ENCODE measurements at regions not wholly inside any gene's neighbourhood (a gene's known extent, or its start where the extent isn't known, plus 50 kb on each side); places are given as distances from the start of the nearest gene placed in this dataset.
A peak's percentile ranks its signal among the peaks of the same experiment; 100 is the strongest.

GRCh38 chr13:106143930-106144709 is 391.3 kb downstream of the EFNB2 start:
- CTCF ChIA-PET: interaction anchor here (0.6 to 0.7 kb wide), 3 partner anchors 17 to 335 kb away, joined by 3 read pairs; no protein-coding TSS in a partner anchor
- POLR2A ChIA-PET: no interaction called here

DNA sequence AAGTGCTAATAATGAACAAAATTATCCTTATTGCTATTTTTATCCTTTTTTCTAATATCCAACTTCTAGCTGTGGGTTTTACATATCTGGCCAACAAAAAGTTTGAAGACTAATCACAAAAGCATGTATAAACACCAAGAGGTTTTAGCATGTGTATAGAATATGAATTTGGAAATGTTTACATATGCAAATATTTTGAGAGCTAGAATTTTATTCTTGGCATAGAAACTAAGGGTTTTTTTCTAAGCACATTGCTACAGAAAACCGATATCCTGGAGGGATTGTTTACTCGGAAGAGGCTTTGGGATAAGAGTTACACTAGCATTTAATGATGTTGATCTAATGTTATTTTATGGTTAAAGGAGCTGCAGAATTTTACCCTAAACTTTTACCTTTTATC is 392.1 kb downstream of the EFNB2 start:
- ChIA-PET CTCF (no interaction called here), POLR2A (no interaction called here)
- H3K27ac ChIP-seq (ENCODE audit: extremely low read depth, low read depth, low read length): no peak overlapping the region
- H3K9me3 ChIP-seq (ENCODE audit: control insufficient read depth, insufficient read depth, low read depth, low read length): no peaks in the 10 kb centered on the region
- H3K36me3 ChIP-seq (ENCODE audit: control insufficient read depth in 2 of 2, insufficient read depth in 1 of 2, low read length in 2 of 2): no peaks in the 10 kb centered on the region
- no peaks in the 10 kb centered on the region for H3K4me1 ChIP-seq (ENCODE audit: control insufficient read depth, insufficient read depth, low read length)
- H3K4me3 ChIP-seq (ENCODE audit: low read depth, low read length): no peak overlapping the region
- TF ChIP-seq ZNF266 (tag by site-specific recombination; IDR thresholded peaks at IDR 0.05; ENCODE audit: low read depth) (no peak), ZNF621 (tag by site-specific recombination; IDR thresholded peaks at IDR 0.05) (no peak), ZSCAN5A (tag by site-specific recombination; IDR thresholded peaks at IDR 0.05) (no peak), GLI4 (tag by site-specific recombination; IDR thresholded peaks at IDR 0.05) (no peak), ZNF623 (tag by site-specific recombination; IDR thresholded peaks at IDR 0.05) (no peak), ZNF2 (tag by site-specific recombination; IDR thresholded peaks at IDR 0.05) (no peak), ZNF544 (tag by site-specific recombination; IDR thresholded peaks at IDR 0.05) (no peak)

More at GRCh38 chr13:106143930-106144709, 391.3 kb downstream of the EFNB2 start:
- H3K27ac ChIP-seq (ENCODE audit: extremely low read depth, low read depth, low read length): no peak overlapping the region
- H3K4me3 ChIP-seq (ENCODE audit: low read depth, low read length): no peak overlapping the region
- no peaks in the 10 kb centered on the region for H3K9me3 ChIP-seq (ENCODE audit: control insufficient read depth, insufficient read depth, low read depth, low read length)
- H3K4me1 ChIP-seq (ENCODE audit: control insufficient read depth, insufficient read depth, low read length): no peaks in the 10 kb centered on the region
- H3K36me3 ChIP-seq (ENCODE audit: control insufficient read depth in 2 of 2, insufficient read depth in 1 of 2, low read length in 2 of 2): no peaks in the 10 kb centered on the region
- peak; percentile 25; the same call in 1 of the 2 replicates for TF ChIP-seq FEZF1 (tag by site-specific recombination; IDR thresholded peaks at IDR 0.05)
- no peak for TF ChIP-seq GFI1B (tag by site-specific recombination; IDR thresholded peaks at IDR 0.05)

DNA sequence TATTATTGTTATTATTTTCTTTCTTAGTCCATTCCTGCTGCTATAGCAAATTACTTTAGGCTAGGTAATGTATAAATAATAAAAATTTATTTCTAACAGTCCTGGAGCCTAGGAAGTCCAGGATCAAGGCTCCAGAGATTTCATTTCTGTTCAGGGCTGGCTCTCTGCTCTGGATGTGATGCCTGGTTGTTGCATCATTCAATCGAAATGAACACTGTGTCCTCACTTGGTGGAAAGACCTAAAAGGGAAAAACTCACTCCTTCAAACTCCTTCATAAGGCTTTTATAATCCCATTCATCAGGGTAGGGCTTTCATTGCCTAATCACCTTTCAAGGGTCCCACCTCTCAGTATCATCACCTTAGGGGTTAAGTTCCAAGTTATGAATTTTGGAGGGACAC is 395.0 kb downstream of the EFNB2 start:
- H3K27ac ChIP-seq (ENCODE audit: extremely low read depth, low read depth, low read length): no peak overlapping the region
- no peaks in the 10 kb centered on the region for H3K9me3 ChIP-seq (ENCODE audit: control insufficient read depth, insufficient read depth, low read depth, low read length)
- H3K4me1 ChIP-seq (ENCODE audit: control insufficient read depth, insufficient read depth, low read length): no peaks in the 10 kb centered on the region
- POLR2A ChIA-PET: no interaction called here
- CTCF ChIA-PET: no interaction called here
- no peaks in the 10 kb centered on the region for H3K36me3 ChIP-seq (ENCODE audit: control insufficient read depth in 2 of 2, insufficient read depth in 1 of 2, low read length in 2 of 2)
- H3K4me3 ChIP-seq (ENCODE audit: low read depth, low read length): no peak overlapping the region
- TF ChIP-seq ZNF146 (tag by site-specific recombination; IDR thresholded peaks at IDR 0.05) (no peak), SETDB1 (IDR thresholded peaks at IDR 0.05; ENCODE audit: insufficient read length, low read length) (no peak), ZFP37 (tag by site-specific recombination; IDR thresholded peaks at IDR 0.05) (no peak), ZNF624 (tag by site-specific recombination; IDR thresholded peaks at IDR 0.05) (no peak), ZNF391 (tag by site-specific recombination; IDR thresholded peaks at IDR 0.05; ENCODE audit: borderline replicate concordance, low read depth) (no peak), ZNF664 (tag by site-specific recombination; IDR thresholded peaks at IDR 0.05) (no peak), ZNF23 (tag by site-specific recombination; IDR thresholded peaks at IDR 0.05; ENCODE audit: borderline replicate concordance) (no peak), ZNF549 (tag by site-specific recombination; IDR thresholded peaks at IDR 0.05) (no peak), ZNF513 (tag by site-specific recombination; IDR thresholded peaks at IDR 0.05) (no peak), RBAK (tag by site-specific recombination; IDR thresholded peaks at IDR 0.05) (no peak), ZNF561 (tag by site-specific recombination; IDR thresholded peaks at IDR 0.05; ENCODE audit: borderline replicate concordance) (no peak), ZNF585B (tag by site-specific recombination; IDR thresholded peaks at IDR 0.05) (no peak), ZNF514 (tag by site-specific recombination; IDR thresholded peaks at IDR 0.05) (no peak), SP7 (tag by site-specific recombination; IDR thresholded peaks at IDR 0.05) (no peak), ZIC2 (tag by site-specific recombination; IDR thresholded peaks at IDR 0.05) (no peak)
- TF ChIP-seq, protein P1, sequence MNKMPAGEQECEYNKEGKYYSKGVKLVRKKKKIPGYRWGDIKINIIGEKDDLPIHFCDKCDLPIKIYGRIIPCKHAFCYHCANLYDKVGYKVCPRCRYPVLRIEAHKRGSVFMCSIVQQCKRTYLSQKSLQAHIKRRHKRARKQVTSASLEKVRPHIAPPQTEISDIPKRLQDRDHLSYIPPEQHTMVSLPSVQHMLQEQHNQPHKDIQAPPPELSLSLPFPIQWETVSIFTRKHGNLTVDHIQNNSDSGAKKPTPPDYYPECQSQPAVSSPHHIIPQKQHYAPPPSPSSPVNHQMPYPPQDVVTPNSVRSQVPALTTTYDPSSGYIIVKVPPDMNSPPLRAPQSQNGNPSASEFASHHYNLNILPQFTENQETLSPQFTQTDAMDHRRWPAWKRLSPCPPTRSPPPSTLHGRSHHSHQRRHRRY (tag by site-specific recombination; IDR thresholded peaks at IDR 0.05): no peak
- TF ChIP-seq, protein P2, sequence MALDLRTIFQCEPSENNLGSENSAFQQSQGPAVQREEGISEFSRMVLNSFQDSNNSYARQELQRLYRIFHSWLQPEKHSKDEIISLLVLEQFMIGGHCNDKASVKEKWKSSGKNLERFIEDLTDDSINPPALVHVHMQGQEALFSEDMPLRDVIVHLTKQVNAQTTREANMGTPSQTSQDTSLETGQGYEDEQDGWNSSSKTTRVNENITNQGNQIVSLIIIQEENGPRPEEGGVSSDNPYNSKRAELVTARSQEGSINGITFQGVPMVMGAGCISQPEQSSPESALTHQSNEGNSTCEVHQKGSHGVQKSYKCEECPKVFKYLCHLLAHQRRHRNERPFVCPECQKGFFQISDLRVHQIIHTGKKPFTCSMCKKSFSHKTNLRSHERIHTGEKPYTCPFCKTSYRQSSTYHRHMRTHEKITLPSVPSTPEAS (tag by site-specific recombination; IDR thresholded peaks at IDR 0.05): no peak
